Trophoblast cell (in vitro differentiated cells and primary cell): ENCODE measurements at regions not wholly inside any gene's neighbourhood (a gene's known extent, or its start where the extent isn't known, plus 50 kb on each side); places are given as distances from the start of the nearest gene placed in this dataset.

Experiments
- DNase-seq, 2 donors: peaks; one replicate each; pipeline ENCODE4 v3.0.0-alpha.2; 2016
- H2AFZ ChIP-seq: 2 replicates; pipeline ENCODE4 v1.6.1; 2013; ENCODE audit warnings: low read length, moderate library complexity, mild to moderate bottlenecking; ENCODE audit not compliant: insufficient read depth, poor library complexity
- H2AK5ac ChIP-seq: 2 replicates; pipeline ENCODE4 v1.6.1; 2013; ENCODE audit warnings: mild to moderate bottlenecking, low read length
- H2BK120ac ChIP-seq: 2 replicates; pipeline ENCODE4 v1.6.1; 2013; ENCODE audit warnings: low read length, mild to moderate bottlenecking, moderate library complexity; ENCODE audit not compliant: insufficient read depth, poor library complexity
- H2BK12ac ChIP-seq: 2 replicates; pipeline ENCODE4 v1.6.1; 2013; ENCODE audit warnings: mild to moderate bottlenecking, low read length, moderate library complexity
- H2BK5ac ChIP-seq: 2 replicates; pipeline ENCODE4 v1.6.1; 2013; ENCODE audit warnings: low read length, low read depth, moderate library complexity, mild to moderate bottlenecking; ENCODE audit not compliant: poor library complexity
- H3K14ac ChIP-seq: 2 replicates; pipeline ENCODE4 v1.6.1; 2013; ENCODE audit warnings: mild to moderate bottlenecking, low read length
- H3K18ac ChIP-seq: 2 replicates; pipeline ENCODE4 v1.6.1; 2013; ENCODE audit warnings: mild to moderate bottlenecking, low read length
- H3K23ac ChIP-seq: 2 replicates; pipeline ENCODE4 v1.6.1; 2013; ENCODE audit warnings: low read length
- H3K27ac ChIP-seq: 2 replicates; pipeline ENCODE4 v1.5.1; 2013; ENCODE audit warnings: low read depth, mild to moderate bottlenecking, inconsistent platforms, low read length, moderate library complexity
- H3K27me3 ChIP-seq: 2 replicates; pipeline ENCODE4 v1.6.1; 2013; ENCODE audit warnings: inconsistent platforms, mild to moderate bottlenecking, low read length, moderate library complexity; ENCODE audit not compliant: insufficient read depth
- H3K36me3 ChIP-seq, 2 experiments: 1 replicate in 1 of 2; 2 replicates in 1 of 2; pipeline ENCODE4 v1.6.1; 2013; ENCODE audit warnings: low read length in 2 of 2, mild to moderate bottlenecking in 2 of 2, moderate library complexity in 1 of 2; ENCODE audit not compliant: insufficient read depth in 2 of 2, control insufficient read depth in 1 of 2
- H3K4ac ChIP-seq: 2 replicates; pipeline ENCODE4 v1.6.1; 2013; ENCODE audit warnings: low read depth, mild to moderate bottlenecking, low read length, moderate library complexity
- H3K4me1 ChIP-seq, 2 experiments: 1 replicate in 1 of 2; 2 replicates in 1 of 2; pipeline ENCODE4 v1.6.1; 2013; ENCODE audit warnings: low read length in 2 of 2, mild to moderate bottlenecking in 2 of 2, moderate library complexity in 1 of 2; ENCODE audit not compliant: insufficient read depth in 2 of 2, control insufficient read depth in 1 of 2
- H3K4me2 ChIP-seq: 2 replicates; pipeline ENCODE4 v1.6.1; 2013; ENCODE audit warnings: inconsistent platforms, mild to moderate bottlenecking, low read length, moderate library complexity
- H3K4me3 ChIP-seq: 2 replicates; pipeline ENCODE4 v1.5.1; 2013; ENCODE audit warnings: mild to moderate bottlenecking, low read depth, low read length, inconsistent platforms
- H3K79me1 ChIP-seq: one replicate; pipeline ENCODE4 v1.6.1; 2013; ENCODE audit warnings: low read length
- H3K79me2 ChIP-seq: 2 replicates; pipeline ENCODE4 v1.6.1; 2013; ENCODE audit warnings: low read length, mild to moderate bottlenecking; ENCODE audit not compliant: control insufficient read depth, insufficient read depth, poor library complexity
- H3K9ac ChIP-seq: 2 replicates; pipeline ENCODE4 v1.6.1; 2013; ENCODE audit warnings: mild to moderate bottlenecking, low read length
- H3K9me3 ChIP-seq: 2 replicates; pipeline ENCODE4 v1.6.1; 2013; ENCODE audit warnings: low read depth, mild to moderate bottlenecking, control low read depth, inconsistent platforms, low read length; ENCODE audit not compliant: insufficient read depth
- H4K12ac ChIP-seq: 2 replicates; pipeline ENCODE4 v1.6.1; 2013; ENCODE audit warnings: low read depth, mild to moderate bottlenecking, low read length, moderate library complexity
- H4K8ac ChIP-seq: 2 replicates; pipeline ENCODE4 v1.6.1; 2013; ENCODE audit warnings: low read depth, mild to moderate bottlenecking, low read length, moderate library complexity
- H4K91ac ChIP-seq: one replicate; pipeline ENCODE4 v1.6.1; 2013; ENCODE audit warnings: low read depth, mild to moderate bottlenecking, low read length, moderate library complexity
- WGBS: extraction: QIAGEN DNeasy Blood & Tissue Kit; methylation state at CpG from one replicate; pipeline ENCODE4 v1.1.7; 2013; ENCODE audit warnings: missing lambda C conversion rate; ENCODE audit not compliant: insufficient read length, insufficient coverage; ENCODE audit errors: extremely low coverage; 5-methylcytosine and 5-hydroxymethylcytosine counted together

DNA sequence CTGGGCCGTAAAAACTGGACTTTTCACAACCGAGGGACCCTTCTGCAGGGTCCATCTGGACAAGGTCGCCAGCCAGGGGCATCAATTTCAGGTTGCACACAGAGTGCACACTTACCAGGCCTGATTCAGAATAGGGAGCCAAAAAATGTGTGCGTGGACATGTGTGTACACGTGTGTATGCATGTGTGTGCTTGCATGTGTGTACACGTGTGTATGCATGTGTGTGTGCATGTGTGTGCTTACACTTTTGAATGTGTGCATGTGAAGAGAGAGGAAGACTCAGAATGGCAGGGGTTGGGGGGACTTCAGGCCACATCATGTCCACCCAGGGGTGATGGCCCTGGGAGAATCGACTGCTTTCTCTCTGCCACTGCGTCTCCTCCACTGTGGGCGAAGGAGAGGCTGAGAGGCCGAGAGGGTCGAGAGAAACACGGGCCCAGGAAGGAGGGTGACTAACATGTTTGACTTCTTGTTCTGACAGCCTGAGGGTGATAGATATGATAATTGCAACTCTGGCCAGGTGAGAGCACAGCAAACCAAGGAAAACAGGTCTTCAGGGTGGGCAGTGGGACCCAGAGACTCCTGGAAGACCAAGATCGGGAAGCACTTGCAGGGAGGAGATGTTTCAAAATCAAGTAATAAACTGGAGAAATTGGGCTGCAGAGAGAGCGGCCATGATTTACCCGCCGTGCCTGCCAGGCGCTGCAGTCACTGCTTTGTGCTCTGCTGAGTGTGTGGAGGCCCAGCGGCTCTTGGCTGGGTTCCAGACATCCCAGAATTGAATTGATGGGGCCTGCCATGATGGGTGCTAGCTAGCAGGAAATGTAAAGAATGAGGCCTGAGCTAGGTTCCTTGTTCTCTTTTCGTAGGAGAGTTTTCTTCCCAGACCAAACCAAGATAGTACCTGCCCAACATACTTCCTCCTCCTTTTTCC, 310.8 kb downstream of the QKI start:
- no peaks in the 10 kb centered on the region for H3K27me3 ChIP-seq
- no peak overlapping the region for H3K23ac ChIP-seq
- H2BK5ac ChIP-seq = no peak overlapping the region
- no peak overlapping the region for H2BK120ac ChIP-seq
- H2AFZ ChIP-seq = no peak overlapping the region
- H3K9me3 ChIP-seq = no peaks in the 10 kb centered on the region
- no peak overlapping the region for H3K18ac ChIP-seq
- no peak overlapping the region for H3K14ac ChIP-seq
- no peak overlapping the region for H3K4me2 ChIP-seq
- H3K9ac ChIP-seq = no peak overlapping the region
- no peak overlapping the region for H2BK12ac ChIP-seq
- no peaks in the 10 kb centered on the region for H3K36me3 ChIP-seq
- no peaks in the 10 kb centered on the region for H3K79me2 ChIP-seq
- H3K79me1 ChIP-seq = no peaks in the 10 kb centered on the region
- H4K91ac ChIP-seq = no peak overlapping the region
- no peak overlapping the region for H4K8ac ChIP-seq
- DNase-seq = peak; percentile 41 to 76
- H4K12ac ChIP-seq = no peak overlapping the region
- no CpG with 5 or more reads among the region's 19 CpGs for WGBS
- peaks cover 5 to 8% of the 10 kb centered on the region in 2 experiments for H3K4me1 ChIP-seq
- no peak overlapping the region for H3K4me3 ChIP-seq
- no peak overlapping the region for H3K4ac ChIP-seq
- no peak overlapping the region for H2AK5ac ChIP-seq
- H3K27ac ChIP-seq = no peak overlapping the region

- Histone ChIP-seq H3K18ac (no peak overlapping the region), H3K4me1 (peaks cover 5 to 7% of the 10 kb centered on the region in 2 experiments), H3K27me3 (no peaks in the 10 kb centered on the region), H3K4me2 (no peak overlapping the region), H2AFZ (no peak overlapping the region), H2AK5ac (no peak overlapping the region), H3K9ac (no peak overlapping the region), H4K8ac (no peak overlapping the region), H3K79me2 (no peaks in the 10 kb centered on the region), H4K91ac (no peak overlapping the region), H3K27ac (no peak overlapping the region), H2BK120ac (no peak overlapping the region), H3K9me3 (no peaks in the 10 kb centered on the region), H3K36me3 (no peaks in the 10 kb centered on the region), H3K79me1 (no peaks in the 10 kb centered on the region), H3K4me3 (no peak overlapping the region), H3K23ac (no peak overlapping the region), H3K4ac (no peak overlapping the region), H4K12ac (no peak overlapping the region), H2BK5ac (no peak overlapping the region), H2BK12ac (no peak overlapping the region), H3K14ac (no peak overlapping the region)
- no CpG with 5 or more reads among the region's 8 CpGs for WGBS
- no peak for DNase-seq
These were observed 309.7 kb downstream of the QKI start for GRCh38 chr6:163724196-163724595.

- Histone ChIP-seq H3K27me3 (no peaks in the 10 kb centered on the region), H3K23ac (no peak overlapping the region), H2BK120ac (no peak overlapping the region), H3K4ac (no peak overlapping the region), H2AFZ (no peak overlapping the region), H3K4me3 (no peak overlapping the region), H2BK12ac (no peak overlapping the region), H3K79me1 (no peaks in the 10 kb centered on the region), H3K79me2 (no peaks in the 10 kb centered on the region), H4K91ac (no peak overlapping the region), H3K14ac (no peak overlapping the region), H3K9ac (no peak overlapping the region), H2BK5ac (no peak overlapping the region), H3K27ac (no peak overlapping the region), H2AK5ac (no peak overlapping the region), H3K9me3 (no peaks in the 10 kb centered on the region), H3K36me3 (no peaks in the 10 kb centered on the region), H4K8ac (no peak overlapping the region), H3K18ac (no peak overlapping the region), H3K4me1 (peaks cover 5 to 7% of the 10 kb centered on the region in 2 experiments), H3K4me2 (no peak overlapping the region), H4K12ac (no peak overlapping the region)
- DNase-seq = no peak
- no CpG with 5 or more reads among the region's 8 CpGs for WGBS
These were observed 309.2 kb downstream of the QKI start for GRCh38 chr6:163723759-163724158.

DNA sequence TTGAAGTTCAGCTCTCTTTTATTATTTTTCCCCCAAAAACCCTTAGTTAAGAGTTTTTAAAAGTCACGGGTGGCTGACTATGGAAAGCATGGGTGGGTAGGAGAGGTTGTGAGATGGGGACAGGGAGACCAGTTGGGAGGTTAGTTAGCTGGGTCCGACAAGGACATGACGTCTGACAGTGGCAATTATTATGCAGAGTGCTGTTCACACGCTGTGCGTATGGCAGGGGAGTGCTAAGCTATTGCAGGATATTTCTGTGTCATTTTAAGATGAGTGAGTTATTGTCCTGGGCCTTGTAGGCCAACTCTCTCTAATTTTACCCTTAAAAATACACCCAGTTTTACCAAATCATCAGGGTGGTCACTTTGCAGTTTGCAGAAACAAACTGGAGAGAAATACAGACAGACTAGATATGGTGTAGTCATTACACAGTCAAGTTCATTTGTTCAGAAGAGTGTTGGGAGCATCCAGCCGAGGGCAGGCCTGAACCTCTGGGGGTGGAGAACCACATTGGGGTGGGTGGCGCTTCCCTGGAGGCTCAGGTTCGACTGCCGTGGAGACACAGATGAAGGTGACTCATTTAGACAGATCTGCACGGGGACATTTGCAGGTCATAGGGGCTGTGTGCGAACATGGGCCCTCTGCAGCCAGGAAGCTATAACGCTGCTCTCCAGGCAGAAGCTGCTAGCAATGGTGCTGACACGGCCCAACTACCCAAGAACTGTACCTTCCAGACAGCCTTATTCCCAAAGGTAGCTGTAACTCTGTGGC, 307.6 kb downstream of the QKI start:
- Histone ChIP-seq H3K9me3 (no peaks in the 10 kb centered on the region), H2BK120ac (no peak overlapping the region), H3K14ac (no peak overlapping the region)

More for the DNA sequence above, 307.6 kb downstream of the QKI start:
- Histone ChIP-seq H3K36me3 (no peaks in the 10 kb centered on the region), H4K91ac (no peak overlapping the region), H3K4ac (no peak overlapping the region), H3K18ac (no peak overlapping the region), H3K27ac (no peak overlapping the region), H3K23ac (no peak overlapping the region), H4K8ac (no peak overlapping the region), H2AK5ac (no peak overlapping the region), H3K4me3 (no peak overlapping the region), H3K4me2 (no peak overlapping the region), H2AFZ (no peak overlapping the region), H3K27me3 (no peaks in the 10 kb centered on the region), H3K4me1 (peaks cover 8 to 9% of the 10 kb centered on the region in 2 experiments), H3K79me2 (no peaks in the 10 kb centered on the region), H4K12ac (no peak overlapping the region), H3K9ac (no peak overlapping the region), H2BK5ac (no peak overlapping the region), H2BK12ac (no peak overlapping the region), H3K79me1 (no peaks in the 10 kb centered on the region)
- no peak for DNase-seq
- WGBS = no CpG with 5 or more reads among the region's 13 CpGs
